Lung microvascular endothelial cell (primary cell): ENCODE measurements at regions not wholly inside any gene's neighbourhood (a gene's known extent, or its start where the extent isn't known, plus 50 kb on each side); places are given as distances from the start of the nearest gene placed in this dataset.
"Not testable (repeated sequence)": the region's sequence is repeated elsewhere in the genome, so short reads cannot be mapped to it uniquely, and the experiment has no call there.

ENCODE experiments used
- DNase-seq, 2 donors: peaks; one replicate each; pipeline versions ENCODE4 v3.0.0 to v3.0.0-alpha.2; 2010; ENCODE audit warnings: low read depth in 2 of 2

DNA sequence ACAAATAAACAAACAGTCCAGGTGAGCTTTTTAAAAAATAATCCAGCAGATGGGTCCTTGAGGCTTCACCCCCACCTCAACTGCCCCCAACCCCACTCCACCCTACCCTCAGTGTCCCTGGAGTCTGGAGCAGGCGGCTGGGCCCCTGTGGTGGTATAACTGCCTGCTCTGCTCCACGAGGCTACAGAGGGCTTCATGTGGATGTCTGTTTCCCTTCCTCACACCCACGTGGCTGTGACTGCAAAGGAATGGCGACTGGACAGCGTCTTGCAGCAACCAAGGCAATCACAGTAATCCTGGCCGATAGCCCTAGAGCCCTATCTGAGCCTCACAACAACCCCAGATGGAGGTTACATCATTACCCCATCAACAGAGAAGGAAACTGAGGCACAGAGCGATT, 76.5 kb downstream of the SLC2A10 start:
- no peak for DNase-seq

DNA sequence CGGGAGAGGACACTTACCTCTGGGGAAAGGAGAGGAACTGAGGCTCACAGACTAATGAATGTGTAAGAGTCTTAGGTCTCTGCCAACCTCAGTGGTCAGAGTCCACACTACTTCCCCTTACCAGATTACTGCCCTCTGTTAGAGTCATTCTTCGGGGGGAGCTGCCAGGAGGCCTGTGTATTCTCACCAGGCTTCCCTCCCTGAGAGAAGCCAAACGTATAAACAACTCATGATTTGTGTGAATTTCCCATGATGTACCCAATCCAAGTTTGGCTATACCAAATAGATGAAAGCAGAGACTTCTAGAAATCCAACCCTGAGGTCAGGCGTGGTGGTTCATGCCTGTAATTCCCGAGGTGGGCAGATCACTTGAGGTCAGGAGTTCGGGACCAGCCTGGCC, 77.1 kb downstream of the SLC2A10 start:
- no peak for DNase-seq

DNA sequence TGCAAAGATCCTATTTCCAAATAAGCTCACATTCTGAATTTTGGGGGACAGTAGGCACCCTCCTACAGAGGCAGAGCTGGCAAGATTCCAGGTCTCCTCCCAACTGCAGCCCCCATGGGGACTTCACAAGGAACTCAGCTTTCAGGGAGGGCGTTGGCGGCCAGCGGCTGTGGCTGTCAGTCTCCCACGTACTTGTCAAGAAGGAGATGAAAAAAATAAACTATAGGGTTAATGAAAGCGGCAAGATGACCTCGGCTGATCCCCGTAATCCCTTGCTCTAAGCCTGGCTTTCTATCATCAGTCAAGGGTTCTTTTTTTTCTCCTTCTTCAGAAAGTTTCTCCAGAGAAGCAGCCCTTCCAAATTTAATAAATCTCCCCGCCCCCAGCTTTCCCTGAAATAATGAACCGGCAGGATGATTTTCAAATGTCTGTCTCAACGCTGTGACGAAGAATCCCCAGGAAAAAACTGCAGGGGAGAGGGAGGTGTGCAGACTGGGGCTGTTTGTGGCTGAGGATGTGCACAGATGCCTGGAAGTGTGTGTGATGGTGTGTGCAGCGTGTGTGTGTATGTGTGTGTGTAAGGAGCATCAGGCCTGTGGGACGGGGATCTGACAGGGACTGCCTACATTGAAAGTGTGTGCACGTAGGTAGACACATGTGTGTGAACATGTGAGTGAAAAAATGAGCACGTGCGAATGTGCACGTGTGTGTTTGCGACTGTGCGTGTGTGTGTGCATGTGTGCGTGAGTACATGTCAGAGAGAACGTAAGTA, 78.7 kb downstream of the SLC2A10 start:
- no peak for DNase-seq

DNA sequence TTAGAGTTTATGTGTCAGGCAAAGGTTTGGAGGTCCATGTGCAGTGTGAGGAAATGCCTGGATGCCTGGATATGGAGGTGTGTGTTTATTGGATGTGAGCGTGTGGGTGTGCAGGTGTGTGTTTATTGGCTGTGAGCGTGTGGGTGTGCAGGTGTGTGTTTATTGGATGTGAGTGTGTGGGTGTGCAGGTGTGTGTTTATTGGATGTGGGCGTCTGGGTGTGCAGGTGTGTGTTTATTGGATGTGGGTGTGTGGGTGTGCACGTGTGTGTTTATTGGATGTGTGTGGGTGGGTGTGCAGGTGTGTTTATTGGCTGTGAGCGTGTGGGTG, 79.3 kb downstream of the SLC2A10 start:
- not testable (repeated sequence) for DNase-seq

DNA sequence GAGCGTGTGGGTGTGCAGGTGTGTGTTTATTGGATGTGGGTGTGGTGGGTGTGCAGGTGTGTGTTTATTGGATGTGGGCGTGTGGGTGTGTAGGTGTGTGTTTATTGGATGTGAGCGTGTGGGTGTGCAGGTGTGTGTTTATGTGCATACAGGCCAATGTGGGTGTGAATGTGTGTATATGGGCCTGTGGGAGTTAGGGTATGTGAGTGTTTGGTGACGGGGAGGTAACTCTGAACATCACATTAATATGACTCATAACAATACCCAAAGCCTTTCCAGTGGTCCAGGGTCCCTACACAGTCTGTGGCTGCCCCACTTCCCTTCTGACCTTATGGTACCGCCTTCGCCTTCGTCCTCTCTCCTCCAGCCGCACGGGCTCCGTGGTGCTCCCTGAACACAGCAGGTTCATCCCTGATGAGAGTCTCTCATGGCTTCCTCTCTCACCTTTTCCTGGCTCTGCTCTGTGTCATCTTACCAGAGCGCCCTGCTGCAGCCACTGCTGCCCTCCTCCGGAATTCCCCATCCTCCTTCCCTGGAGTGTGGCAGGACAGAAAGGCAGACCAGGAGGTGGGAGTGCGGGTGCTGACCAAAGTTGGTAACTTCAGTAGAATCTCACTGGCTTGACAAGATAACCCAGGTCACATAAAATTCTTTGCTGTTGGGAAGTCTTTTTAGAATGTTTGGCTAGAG, 80.0 kb downstream of the SLC2A10 start:
- DNase-seq: no peak

DNA sequence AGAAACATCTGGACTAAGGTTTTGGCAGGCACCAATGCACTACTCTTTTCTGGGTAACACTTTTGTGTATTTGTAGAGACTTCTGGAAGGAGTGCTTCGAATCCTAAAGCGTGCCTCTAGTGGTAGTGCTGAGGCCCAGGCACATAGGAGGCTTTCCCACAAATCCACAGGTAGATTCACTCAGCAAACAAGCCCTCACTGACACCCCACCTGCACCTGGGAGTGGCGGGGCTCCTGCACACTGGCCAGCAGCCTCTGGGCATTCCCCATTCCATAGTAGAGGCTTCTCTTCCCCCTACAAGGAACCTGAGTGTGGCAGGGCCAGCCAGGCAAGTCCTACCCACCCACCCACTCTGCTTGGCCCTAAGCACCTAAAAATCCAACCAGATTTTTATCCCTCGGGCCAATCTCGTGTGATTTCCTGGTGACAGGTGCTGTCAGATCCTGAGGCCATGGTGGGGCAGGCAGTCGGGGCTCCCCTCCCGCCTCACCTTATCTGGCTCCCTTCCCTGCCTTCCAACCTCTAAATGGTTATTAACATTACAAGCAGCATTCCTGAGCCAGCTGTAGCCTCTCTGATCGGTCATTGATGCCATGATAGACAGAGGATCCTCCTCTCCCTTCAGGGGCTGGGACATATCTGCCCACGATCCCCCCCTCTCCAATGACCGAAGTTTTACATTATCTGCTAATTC, 82.4 kb downstream of the SLC2A10 start:
- no peak for DNase-seq

DNA sequence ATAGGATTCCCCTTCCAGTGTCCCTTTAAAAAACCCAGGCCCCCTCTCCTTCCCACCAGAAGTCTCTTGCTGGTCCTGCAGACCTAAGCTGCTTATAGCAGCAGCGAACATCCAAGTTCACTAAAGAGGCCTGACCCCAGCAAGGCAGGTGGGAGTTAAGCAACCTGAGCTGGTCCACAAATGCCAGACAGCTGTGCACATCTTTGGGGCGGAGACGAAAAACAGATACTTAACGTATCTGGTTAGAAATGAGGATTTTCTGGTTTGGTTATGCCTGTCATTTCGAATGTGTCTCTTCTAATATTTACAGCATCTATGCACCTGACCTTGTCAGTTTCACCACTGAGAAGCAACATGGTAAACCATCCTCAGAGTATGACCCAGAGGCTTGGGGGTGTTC, 87.8 kb downstream of the SLC2A10 start:
- DNase-seq: no peak

DNA sequence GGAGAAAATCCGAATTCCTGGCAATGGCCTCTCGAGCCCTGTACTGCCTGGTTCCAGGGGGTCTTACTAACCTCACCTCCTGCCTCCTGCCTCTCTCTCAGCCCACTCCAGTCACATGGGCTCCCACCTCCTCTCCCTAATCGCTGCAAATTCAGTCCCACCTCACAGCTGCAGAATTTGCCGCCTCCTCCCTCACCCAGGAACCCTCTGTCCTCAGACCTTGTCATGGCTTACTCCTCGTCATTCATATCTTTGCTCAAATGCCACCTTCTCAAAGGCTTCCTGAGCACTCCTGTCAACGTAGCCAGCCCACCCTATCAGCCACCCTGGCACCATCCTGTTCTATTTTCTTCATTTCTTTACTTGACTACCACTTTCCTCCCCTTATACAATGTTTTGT, 89.0 kb downstream of the SLC2A10 start:
- DNase-seq: no peak

DNA sequence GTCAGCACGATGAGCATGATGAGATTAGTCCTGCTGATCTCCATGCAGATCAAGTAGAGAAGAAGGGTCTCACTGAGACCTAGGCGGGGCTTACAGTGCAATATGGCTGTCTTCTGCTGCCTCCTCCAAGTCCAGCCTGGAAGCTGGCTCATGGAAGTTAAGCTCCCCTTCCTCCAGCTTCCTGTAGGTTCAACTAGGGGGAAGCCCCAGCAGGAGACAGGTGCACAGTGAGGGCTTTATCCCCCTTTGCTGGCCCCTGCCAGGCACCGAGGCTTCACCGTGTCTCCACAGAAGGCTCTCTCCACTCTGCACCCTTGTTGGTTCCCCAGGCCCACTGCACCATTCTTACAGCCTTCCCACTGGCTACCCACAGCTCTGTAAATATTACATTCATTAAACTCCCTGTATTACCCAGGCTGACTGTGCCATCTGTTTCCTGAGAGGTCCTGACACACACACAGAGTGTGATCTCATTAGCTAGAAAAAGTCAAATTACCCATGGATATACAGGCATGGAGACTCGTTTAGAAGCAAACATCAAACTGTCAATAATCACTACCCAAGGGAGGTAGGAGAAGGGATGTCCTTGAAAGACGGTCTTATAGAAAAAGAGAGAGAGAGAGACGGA, 90.4 kb downstream of the SLC2A10 start:
- no peak for DNase-seq

DNA sequence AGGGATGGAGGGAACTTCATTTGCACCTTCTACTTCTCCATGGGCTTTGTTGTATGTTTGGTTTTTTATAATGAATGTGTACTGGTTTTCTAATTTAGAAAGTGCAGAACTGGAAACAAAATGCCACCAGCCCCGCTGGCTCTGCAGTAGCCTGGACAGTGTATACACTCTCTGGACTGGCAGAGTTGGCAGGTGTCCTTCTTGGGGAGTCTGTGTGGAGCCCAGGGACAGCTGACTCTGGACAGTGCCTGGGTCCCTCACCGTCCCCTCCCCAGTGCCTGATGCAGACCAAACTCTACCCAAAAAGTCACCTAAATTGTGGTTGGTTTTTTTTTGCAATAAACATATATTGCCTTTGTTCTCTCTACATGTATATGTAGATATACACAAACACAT, 91.0 kb downstream of the SLC2A10 start:
- no peak for DNase-seq

DNA sequence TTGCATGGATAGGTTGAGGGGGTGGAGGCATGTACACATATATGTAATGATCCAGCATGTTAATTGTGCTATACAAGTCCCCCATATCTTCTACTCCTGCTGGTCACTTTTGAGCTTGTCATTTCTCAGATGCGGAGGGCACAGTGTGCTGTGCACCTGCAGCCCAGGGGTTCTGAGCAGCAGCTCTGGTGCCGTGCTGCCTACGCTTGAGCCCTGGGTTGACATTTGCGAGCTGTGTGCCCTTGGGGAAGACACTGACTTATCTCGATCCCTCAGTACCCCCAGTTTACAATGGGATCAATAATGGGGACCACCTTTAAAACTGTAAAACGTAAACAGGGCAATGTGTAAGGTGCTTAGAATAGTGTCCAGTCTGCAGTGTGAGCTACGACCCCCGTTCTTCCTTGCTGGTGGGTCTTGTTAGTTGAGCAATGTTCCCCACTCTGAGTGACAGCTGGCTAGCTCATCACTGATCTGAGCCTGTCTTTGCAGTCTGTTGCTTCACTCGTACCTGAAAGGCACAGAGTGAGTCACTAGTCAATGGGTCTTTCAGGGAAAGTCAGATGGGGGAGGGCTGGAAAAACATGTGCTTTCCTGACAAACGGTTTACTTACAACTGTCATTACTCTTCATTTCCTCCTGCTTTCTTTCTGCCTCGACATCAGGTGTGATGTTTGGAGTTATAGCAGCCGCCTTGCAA, 91.7 kb downstream of the SLC2A10 start:
- no peak for DNase-seq

DNA sequence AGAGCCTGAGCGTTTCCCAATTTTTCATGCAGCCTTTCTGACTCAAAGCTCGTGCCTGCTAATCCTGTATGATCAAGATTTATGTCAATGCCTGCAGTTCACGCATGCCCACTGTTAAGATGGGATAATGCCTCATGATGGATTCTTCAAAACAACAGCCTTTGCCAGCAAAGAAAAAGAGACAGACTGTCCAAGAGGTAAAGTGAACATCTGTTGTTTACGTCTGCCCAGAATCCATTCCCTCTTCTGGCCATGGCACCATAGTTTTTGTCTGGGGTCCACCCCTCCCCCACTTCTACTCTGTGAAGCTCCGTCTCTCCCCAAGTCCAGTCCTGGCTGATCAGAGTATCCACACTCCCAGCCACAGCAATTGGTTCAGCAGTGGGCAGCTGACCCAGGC, 91.9 kb upstream of the EYA2 start:
- no peak for DNase-seq

DNA sequence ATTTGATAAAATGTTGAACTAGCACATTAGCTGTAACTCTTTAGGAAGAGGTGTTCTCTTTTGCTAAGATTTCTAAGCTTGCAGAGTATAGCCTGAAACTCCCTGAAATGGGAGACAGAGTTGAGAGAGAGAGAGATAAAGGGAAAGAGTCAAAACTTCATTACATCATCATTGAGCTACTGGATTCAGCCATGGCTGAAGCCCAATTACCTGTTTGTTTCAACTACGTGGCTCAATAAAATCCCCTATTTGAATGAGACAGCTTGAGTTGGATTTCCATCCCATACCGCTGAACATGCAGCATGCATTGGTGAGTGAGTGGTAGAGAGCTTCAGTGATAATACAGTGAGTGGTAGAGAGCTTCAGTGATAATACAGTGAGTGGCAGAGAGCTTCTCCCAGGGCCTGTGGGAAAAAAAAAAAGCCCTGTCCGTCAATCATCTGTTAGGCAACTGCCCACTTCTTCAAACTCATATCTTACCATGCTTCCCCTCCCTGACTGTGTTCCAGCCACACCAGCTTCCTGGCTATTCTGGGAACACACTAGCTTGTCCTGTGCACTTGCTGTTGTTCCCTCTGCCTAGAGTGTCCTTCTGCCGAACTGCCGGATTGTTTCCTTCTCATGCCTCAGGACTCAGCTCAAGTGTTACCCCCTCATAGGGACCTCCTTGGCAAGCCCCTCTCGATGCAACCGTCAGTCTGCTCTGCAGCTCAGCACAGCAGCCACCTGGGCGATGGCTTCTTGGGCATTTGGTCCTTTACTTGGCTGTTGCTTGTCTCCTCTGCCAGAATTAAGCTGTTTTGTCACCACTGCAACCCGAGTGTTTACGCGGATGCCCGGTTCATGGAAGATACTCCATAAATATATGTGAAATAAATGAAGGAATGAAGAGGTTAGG, 91.3 kb upstream of the EYA2 start:
- DNase-seq: no peak

DNA sequence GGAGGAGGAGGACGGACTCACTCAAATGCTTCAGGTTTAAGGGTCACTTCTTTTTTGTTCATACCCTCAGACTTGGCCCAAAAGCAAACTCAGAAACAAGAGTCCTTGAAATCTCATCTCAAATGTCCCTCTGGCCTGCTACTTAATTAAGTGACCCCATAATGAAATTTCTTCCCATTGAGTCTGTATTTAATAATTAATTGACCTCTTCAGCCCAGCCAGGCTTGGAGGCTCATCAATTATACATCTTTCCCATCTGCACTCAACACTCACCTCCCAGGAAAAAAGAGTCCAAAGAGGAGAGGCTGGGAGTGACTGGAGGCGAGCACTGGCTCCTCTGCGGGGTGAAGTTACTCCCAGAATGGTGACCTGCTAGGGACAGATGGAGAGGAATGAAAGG, 90.5 kb upstream of the EYA2 start:
- no peak for DNase-seq

DNA sequence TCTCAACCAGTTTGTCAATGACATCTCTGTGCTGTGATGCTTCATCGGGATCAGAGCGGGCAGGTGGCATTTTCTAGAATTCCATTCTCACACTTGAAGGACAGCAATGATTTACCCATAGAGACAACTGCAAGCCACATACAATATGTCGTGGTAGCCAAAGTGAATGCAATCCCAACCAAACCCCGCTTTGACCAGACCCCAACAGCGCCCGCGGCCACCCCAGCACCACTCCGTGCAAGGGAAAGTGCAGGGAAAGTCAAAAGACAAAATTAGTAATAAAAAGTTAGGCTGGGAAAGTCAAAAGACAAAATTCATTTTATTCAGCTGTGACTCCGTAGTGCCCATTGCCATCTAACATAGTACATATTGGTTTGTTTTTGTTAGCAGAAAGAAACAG, 88.8 kb upstream of the EYA2 start:
- no peak for DNase-seq

DNA sequence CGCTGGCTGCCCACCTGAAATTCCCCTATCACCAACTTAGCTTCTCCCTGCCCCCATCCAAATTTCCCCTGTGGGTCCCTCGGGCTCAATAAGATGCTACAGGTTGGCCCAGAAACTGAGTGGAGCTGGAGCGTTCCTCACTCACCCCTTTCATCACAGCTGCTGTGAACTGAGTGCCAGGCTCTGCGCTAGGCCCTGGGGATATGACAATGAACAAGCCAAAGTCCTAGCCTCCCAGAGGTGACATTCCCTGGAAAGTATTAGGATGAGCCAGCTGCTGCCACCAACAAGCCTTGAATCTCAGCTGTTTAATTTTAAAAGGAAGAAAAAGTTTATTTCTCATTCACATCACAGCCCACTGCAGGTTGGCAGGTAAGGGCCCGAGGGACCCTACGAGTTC, 86.6 kb upstream of the EYA2 start:
- DNase-seq: no peak

DNA sequence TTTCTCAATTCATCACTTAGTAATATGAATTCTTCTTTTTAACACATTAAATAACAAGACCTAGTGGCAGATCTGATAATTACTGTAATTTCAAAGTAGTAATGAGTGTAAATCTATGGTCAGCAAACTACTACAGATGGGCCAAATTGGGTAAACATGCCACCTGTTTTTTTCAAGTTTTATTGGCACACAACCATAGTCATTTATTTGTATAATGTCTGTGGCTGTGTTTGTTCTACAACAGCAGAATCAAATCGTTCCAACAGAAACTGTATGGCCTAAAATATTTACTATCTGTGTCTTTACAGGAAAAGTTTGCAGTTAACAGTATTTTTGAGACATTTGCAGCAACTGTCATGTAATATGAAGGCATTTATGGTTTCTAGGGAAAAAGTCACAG, 86.1 kb upstream of the EYA2 start:
- DNase-seq: no peak

DNA sequence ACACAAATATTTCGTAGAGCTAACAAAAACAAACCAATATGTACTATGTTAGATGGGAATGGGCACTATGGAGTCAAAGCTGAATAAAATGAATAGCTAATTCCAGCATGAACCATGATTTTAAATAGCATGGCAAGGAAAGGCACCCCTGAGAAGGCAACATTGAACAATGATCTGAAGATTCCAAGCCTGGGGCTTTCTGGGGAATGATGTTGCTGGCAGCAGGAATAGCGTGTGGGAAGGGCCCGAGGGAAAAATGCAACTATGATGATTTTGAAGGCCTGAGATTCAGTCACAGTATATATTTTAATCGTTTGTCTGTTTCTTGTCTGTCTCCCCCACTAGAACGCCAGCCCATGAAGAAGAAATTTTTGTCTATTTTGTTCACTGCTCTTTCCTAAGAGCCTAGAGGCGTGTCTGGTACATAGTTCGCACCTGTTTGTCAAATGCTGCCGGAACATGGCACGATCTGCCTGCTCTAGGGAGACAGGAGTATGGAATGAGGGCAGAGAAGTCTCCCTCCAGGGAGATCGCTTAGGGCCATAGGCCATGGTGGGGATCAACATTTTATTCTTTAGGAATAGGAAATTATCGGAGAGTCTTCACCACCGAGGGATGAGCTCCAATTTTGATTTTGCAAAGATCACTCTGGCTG, 84.8 kb upstream of the EYA2 start:
- no peak for DNase-seq

DNA sequence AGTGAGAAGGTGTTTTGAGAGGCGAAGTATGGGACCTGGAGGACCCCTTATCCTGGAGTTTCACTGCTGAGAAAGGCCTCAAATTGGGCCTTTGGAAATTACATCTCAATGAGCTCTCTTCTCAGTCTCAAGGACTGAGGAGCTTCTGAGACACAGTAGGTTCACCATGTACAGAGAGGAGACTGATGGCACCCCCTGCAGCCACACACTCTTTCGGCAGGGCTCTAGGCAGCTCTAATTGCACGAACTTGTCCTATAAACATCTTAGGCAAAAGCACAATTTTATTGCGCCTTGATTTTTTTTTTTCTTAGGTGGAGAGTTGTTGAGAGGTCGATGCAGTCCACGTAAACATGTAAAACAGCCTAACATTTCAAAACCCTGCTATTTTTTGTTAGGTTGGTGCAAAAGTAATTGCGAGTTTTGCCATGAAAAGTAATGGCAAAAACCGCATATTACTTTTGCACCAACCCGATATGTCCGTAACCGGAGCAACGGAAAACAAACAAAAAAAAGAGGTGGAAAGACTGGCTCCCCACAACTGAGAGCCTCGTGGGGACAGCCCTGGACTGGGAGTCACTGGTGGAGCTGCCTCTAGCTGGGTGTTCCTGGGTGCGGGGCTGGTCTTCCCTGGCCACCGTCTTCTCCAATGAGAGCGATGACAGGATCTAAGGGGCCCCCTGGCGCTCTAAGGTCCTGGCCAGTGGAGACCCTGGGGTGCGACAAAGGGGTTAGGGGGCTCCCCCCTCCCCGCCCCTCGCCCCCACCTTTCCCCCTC, 84.0 kb upstream of the EYA2 start:
- DNase-seq: no peak
